HG02973 (cell line): ENCODE measurements at regions not wholly inside any gene's neighbourhood (a gene's known extent, or its start where the extent isn't known, plus 50 kb on each side); places are given as distances from the start of the nearest gene placed in this dataset.

Experiments used
- ATAC-seq: cut with Tn5 transposase; IDR thresholded peaks from one replicate; pipeline ENCODE4 v1.9.1; 2021; ENCODE audit warnings: moderate library complexity; ENCODE audit not compliant: unreplicated experiment

DNA sequence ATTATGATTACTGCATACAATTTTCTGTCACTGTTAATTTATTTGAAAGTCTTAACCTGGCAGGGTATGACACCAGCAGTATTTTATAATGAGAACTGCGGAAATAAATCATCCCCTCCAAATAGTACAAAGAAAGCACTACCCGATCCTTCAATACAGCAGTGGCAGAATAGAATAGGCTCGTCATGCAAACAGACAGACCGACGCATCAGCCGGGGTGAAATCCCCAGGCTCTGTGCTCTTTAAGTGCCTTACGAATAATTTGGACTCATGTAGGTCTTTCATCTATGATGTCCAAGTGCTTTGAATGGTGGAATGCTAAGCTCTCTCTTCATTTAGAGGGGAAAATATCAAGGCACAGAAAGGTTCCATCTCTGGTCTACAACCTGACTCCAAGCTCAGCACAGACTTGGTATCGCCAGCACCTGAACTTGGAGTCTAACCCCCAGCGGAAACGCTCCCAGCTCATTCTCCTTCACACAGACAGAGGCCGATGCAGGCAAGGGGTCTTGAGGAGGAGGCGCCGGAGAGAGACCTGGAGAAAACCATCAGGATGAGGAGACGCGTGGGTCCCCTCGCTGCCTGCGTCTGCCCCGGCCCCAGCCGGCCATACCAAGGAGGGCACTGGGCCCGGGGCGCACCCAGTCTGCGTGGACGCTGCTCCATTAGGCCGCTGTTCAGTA, 568.1 kb upstream of the MKI67 start:
- ATAC-seq: no peak

DNA sequence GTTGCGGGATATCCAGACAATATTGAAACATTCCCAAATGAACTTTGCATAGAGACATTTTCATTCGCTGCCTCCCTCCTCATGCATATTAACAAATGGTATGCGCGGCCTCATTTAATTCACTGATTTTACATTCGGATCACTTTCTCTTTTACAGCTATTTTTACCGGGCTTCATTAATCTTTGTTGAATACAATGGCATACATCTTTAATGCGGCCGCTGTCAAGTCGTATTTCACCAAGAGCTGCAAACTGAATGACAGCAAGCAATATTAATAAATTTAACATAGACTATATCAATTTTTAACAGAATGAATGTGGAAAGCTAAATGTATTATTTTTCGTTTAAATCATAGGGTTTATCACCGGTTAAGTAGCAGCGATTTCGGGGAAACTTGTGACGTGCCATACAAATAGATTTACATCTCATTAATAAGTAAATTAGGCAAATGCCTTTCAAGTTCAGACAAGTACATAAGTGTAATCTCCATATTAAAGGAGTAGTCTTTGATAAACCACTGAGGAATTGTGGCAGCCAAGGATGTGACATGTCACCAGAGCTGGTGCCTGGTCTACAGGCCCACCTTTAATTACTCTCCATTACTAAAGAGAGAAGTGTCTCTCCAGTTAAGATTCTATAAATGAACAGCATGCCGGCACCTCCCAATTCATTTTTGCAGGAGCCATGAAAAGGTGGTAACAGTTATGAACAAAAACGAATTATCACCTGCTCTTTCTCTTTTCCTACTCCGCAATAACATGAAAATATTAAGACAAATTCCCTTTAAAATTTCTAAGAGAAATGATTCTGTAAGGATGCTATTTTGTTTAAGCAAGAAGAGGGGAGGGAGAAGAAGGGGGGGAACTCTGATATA, 568.9 kb upstream of the MKI67 start:
- ATAC-seq: no peak

DNA sequence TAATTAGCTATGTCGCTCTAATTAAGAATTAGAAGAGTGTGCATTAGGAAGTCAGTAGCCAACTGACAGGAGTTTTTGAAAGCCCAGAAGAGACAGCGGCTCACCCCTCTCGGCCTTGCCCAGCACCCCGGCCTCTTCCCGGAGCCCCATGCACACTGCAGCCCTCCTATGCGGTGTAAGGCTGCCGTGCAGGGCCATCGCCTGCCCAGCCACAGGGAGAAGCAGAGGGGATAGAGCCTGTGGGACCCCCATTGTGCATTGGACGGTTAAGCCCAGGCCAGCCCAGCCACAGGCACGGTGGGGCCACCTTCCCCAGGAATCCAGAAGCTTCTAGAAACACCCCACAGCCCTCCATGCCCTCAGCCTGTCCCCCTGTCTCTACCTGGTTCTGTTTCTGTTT, 569.7 kb upstream of the MKI67 start:
- ATAC-seq: no peak

DNA sequence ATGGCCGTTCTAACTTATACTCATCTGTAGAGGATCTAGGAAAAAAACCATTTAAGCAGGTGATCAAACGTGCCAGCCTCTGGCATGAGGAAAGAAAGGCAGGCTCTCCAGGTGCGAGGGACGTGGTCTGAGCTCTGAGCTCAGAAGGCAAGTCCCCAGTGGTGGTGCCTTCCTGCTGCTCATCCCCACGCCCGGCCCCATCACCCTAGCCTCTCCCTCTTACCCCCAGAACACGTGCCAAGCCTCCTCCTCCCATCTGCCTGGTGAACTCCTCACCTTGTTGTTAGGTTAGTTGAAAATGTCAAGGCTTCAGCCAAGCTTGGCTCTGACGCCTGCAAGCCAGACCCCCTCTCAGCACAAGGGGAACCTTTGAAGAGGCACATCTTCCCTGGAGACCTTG, 571.2 kb upstream of the MKI67 start:
- ATAC-seq: no peak

DNA sequence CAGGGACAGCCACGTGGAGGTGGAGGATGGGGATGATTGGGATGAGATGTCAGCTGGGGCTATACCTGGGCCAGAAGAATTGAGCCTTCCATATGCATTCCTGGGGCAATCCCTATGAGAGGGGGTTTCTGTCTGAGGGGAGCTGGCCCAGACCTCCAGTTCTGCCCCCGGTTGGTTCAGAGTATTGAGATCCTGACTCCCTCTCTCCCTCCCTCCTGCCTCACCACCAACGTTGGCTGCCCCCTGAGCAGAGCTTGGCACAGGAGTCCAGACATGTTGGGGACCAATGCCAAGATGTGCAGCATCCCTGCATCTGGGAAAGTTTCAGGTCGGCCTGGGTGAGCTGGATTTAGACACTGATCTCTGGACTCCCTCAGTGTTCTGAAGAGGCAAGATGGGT, 575.2 kb upstream of the MKI67 start:
- ATAC-seq: no peak

DNA sequence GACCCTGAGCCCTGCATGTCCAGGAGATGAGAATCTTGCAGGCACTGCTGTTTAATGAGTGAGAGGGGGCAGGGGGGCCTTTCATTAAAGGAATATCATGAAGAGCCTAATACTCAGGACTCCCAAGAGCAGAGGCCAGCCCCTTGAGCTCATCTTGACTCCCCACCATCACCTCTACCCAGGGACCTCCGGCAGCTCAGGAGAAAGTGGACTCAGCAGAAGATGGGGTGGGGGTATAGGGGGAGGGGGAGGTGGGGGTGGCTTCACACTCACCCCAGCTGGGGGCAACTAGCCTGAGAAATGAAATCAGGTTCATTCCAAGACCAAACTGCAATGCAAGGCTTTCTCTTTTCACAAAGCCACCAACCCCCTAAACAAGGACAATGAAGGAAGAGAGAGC, 575.6 kb upstream of the MKI67 start:
- ATAC-seq: no peak

DNA sequence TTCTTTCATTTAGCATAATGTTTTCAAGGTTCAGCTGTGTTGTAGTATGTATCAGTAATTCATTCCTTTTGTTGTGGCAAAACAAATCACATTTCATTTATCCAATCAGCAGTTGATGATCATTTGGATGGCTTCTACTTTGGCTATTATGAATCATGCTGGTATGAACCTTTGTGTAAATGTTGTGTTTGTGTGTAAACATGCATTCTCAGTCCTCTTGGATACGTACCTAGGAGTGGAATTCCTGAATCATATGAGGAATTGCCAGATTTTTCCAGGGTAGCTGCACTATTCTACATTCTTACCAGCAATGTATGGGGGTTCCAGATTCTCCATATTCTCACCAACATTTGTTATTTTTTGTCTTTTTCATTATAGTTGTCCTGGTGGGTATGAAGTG, 578.5 kb upstream of the MKI67 start:
- ATAC-seq: no peak

DNA sequence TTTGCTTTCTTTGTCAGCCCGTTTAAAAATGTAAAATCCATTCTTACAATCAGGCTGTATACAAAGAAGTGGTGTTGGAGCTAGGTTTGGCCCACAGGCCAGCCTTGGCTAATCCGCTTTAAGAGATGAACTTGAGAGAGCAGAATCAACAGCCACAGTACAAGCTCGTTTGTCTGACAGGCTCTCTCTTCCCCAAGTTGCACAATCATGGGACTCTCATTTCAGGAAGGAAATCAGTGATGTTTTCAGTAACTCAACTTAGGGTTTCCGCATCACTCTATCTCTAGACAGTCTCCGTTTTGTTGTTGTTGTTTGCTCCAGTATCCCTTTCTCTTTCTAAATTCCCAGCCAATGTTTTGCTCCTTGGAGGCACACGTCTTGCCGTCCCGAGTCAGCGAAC, 582.0 kb upstream of the MKI67 start:
- ATAC-seq: no peak

DNA sequence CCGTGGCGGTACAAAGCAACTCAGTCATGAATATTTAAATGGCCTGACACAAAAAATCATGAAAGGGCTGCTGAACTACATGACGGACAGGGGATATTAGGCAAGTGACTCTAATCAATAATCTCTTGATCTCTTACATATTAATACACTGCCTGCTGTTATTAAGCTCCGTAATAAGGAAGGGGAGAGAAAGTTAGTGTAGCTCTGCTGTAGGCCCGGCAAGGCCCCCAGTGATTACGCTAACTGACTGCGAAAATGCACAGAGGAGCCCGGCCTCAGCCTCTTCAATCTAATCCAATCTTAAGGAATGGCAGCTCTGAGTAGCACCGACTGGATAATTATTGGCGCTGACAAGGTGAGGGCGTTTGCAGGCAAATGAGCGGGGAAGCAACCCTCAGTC, 583.5 kb upstream of the MKI67 start:
- ATAC-seq: no peak

DNA sequence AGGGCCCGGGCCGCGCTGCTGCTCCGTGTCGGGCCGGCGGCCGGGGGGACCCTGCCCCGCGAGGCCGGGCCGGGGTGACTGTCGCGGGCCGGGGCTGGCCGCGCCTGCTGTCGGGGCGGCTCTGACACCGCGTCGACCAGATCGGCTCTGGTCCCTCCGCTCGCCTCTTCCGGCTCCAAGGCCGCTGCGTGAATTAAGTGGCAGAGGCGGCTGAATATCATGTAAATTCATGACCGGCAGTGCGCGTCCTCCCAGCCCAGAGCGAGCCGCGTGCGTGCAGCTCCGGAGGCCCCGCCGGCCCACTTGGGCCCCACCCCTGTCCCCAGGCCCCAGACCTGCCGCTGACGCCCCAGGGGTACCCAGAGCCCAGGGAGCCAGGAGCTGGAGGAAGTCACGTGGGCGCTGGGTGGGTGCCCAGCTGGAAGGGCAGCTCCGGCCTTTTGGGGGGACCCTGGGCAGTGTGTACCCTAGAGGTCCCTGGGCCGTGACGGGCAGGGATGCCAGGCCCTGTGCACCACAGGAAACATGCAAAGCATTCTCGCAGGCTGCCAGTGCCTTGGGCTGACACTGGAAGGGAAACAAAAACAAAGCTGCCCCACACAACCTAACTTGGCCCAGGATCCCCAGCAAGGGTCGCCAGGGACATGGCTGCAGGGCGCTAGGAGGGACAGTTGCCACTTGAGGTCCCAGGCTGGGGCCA, 584.0 kb upstream of the MKI67 start:
- no peak for ATAC-seq

DNA sequence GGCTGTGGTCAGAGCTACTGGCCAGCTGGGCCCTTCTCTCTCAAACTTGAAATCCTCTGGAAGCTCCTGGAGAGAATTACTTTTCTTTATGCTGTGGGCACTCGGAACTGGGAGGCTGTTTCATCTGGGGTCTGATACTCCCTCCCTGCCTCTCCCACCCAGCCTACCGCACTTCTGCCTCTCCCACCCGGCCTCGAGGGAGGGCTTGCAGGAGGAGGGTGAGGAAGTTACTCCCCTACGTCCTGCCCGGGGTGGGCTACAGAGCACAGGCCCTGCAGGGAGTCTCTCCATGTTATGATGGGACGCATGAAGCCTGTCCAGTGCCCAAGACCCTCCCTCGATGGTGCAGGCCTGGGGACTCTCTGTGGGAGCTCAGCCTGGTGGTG, 584.6 kb upstream of the MKI67 start:
- ATAC-seq: no peak

DNA sequence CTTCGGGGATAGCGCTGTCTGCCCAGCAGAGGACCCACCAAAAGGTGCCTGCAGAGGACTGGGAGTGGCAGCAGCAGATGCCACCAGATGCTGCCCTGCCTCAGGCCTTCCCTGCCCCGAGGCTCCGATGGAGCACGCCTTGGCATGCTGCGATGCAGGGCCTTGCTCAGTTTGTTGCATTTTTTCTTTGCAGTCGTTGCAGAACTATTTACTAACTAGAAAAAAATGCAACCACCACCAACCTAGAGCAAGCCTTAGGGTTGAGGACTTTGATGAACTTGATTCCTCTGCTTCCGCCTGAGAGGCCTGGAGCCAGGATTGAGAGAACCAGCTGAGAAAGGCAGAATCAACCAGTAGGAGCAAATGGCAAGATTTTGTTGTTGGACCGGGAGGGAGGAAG, 585.6 kb upstream of the MKI67 start:
- no peak for ATAC-seq

DNA sequence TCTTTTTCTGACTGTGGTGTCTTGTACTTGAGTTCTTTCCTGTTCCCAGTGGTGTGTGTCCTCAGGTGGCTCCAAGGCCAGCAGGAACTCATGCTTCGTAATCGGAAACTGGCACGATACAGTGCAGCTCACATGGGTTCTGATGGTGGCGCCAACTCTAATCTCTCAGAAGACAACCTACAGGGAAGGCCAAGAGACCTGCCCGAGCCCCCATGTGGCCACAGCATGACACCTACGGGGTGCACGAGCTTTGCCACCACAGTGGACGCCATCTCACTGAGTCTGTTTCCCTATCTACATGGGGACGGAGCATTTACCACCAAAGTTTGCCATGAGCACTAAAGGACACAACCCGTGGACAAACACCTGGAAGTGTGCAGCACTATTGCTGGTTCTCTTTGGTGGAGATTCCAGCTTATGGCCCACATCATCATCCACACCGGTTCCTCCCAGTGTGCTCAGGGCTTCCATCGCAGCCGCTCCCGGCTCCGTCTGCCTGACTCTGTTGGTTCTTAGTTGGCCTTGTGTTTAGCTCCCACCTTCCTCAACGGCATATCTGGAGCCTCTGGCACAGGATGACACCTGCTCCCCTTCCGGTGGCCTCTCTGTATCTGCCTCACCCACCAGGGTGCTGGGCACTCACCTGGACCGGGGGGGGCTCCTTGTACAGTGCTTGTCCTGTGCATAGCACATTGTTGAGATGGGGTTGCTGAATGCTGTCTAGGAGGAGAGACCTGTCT, 586.6 kb upstream of the MKI67 start:
- no peak for ATAC-seq

DNA sequence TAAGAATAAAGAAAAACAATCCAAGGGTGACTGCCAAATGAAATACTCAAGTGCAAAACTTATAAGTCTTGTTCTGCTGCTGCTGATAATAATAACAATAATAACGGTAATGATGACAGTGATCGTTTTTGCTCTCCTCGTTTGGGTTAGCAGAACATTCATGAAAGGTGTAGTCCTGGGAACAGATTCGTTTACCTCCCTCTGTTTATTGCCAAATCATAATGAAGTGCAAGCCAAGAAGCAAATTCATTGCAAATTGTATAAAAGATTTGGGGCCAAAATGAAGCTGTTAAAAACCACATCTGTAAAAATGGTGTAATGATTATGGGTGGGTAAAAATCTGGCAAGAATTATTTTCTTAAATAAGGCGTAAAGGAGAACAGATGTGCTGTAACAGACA, 587.2 kb upstream of the MKI67 start:
- ATAC-seq: no peak

DNA sequence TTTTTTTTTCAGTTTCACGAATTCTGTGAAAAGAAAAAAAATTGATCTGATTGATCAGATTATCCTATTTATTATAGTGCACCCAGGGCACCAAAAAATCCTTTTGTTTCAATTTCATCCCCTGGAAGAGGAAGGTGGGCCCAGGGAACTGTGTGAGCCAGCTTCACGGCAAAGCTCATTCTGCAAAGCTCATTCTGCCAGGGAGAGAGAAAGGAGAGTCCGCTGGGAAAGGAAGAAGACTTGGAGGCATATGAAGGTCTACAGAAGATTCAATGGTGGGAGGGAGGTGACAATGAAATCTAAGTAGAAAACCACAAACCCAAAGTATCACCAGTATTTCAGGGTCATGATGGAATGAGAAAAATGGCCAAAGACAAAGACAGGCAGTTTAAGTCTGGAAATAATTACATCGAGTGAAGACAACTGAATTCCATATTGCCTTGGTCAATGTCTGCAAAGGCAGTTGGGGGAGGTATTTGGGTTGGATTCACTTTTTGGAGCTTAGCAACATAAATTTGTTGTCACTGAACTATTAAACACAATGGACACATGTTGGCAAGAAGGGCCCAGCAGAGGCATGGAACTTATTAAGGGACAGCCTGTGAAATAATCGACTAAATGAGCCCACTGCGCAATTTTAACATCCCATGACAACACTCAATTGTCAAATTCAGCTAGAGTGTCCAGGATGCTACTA, 587.8 kb upstream of the MKI67 start:
- ATAC-seq: no peak

DNA sequence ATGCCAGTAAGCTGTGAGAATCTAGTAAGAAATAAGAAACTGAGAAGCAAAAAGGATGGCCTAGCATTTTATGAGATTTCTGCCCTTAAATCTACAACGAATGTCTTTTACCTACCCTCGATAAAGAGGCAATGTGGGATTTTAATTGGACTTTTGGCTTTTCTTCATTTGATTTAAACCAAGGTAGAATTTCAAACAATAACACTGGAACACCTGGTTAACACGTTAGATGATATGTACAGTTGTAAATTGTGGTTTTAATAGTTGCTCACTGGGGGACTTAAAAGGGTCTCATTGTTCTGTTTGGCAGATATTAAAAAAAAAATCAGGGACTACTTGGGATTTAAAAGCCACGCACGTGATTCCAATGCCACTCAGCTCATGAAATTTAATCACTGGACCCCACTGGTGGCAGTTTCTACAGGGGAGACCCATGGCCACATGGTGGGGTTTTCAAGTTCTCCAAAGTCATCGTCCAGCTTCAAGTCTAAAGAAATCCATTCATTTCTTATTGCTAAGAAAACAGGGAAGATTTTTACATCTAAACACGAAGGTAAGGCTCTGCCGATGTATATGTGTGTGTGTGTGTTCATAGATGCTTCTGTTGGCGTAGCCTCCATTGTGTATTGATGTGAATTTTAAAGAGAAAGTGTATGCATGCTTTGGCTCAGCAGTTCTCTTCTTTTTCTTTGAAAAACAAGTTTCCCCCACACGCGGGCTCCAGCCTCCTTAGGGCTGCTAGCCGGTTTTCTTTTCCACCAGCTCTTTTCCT, 588.6 kb upstream of the MKI67 start:
- ATAC-seq: no peak

DNA sequence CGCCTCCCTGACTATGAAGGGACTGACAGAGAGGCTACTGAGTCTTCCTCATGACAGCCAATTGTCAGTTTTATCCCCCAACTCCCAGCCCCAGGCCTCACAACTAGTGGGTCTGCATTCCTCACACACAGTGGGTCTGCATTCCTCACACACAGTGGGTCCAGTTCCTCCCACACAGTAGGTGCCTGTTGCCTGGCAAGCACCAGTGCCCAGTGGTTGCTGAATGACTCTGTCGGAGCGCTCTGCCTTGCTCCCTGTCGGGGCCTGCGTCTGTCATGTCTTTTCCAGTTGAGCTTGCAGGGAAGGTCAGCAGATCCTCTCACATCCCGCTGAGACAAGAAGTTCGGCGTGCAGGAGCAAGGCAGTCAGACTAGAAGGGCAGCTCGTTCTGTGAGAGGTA, 590.0 kb upstream of the MKI67 start:
- ATAC-seq: no peak

DNA sequence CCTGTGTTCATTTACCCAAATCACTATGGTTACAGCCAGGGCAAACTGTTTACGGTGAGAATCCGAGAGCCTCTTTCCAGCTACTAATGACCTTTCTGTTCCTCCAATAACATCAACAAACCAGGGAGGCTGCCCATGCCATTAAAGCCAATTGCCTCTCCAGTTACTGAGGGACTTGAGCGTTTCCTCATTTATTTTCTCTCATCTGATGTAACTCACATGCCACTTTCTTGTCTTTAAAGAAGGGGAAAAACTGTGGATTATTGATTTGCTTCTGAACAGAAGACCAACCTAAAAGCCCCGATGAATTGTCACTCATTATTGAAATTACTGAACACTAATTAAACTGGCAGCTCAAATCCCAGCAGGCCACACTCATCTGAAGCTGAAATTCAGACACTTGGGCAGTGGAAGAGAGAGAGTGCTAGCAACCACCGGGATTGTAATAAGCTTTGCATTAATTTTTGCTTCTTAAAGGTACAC, 595.8 kb upstream of the MKI67 start:
- ATAC-seq: no peak

DNA sequence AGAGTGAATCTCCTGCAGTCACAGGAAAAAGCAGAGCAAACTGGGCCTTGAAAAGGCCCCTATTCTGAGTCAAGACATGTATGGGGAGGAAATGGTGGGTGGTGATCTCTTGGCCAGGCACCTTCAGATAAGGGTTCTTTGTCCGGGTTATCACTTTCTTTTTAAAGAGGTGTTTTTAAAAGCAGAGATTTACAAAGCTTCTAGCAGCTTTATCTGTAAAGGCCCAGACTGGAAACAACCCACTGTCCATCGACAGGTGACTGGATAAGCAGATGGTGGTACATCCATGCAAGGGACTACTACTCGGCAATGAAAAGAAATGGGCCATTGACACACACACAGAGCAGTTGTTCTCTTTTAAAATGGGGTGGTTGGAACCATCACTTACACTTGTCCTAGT, 596.7 kb upstream of the MKI67 start:
- no peak for ATAC-seq
